GM21619 (cell line): ENCODE measurements at regions not wholly inside any gene's neighbourhood (a gene's known extent, or its start where the extent isn't known, plus 50 kb on each side); places are given as distances from the start of the nearest gene placed in this dataset.
"Not testable (repeated sequence)": the region's sequence is repeated elsewhere in the genome, so short reads cannot be mapped to it uniquely, and the experiment has no call there.

Source experiments
- ATAC-seq: cut with Tn5 transposase; IDR thresholded peaks from one replicate; pipeline ENCODE4 v1.9.1; 2021; ENCODE audit not compliant: unreplicated experiment

DNA sequence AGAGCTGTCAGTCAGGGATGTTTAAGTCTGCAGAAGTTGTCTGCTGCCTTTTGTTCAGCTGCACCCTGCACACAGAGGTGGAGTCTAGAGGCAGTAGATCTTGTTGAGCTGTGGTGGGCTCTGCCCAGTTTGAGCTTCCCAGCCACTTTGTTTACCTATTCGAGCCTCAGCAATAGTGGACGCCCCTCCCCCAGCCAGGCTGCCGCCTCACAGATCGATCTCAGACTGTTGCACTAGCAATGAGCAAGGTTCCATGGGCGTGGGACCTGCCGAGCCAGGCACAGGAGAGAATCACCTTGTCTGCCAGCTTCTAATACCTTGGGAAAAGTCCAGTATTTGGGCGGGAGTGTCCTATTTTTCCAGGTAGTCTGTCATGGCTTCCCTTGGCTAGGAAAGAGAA, 225.1 kb upstream of the RASA1 start:
- ATAC-seq = no peak

DNA sequence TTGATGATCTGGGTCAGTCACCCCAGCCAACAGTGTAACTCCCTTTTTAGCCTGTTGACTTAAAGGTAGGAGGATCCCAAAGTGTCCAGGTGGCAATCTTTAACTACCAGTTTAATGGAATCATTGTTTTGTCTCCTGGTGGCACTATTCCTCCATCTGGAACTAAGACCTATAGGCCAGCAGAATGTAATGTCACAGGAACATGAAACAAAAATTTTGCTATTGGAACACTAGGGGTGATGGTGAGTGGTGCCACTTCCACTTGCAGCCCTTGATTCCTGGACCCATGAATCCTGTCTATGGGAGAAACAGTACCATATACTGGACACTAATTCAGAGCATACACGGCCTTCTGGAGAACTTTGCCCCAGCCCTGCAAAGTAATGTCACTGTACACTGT, 219.5 kb upstream of the RASA1 start:
- ATAC-seq = no peak

DNA sequence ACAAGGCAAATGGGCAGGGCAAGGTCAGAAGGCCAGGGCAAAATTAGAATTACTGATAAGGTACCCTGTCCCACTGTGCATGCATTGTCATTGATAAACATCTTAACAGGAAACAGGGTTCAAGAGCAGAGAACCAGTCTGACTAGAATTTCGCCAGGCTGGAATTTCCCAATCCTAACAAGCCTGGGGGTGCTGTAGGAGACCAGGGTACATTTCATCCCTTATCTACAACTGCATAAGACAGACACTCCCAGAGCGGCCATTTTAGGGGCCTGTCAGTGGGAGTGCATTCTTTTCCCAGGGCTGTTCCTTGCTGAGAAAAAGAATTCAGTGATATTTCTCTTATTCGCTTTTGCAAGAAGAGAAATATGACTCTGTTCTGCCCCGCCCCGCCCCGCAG, 218.7 kb upstream of the RASA1 start:
- not testable (repeated sequence) for ATAC-seq

DNA sequence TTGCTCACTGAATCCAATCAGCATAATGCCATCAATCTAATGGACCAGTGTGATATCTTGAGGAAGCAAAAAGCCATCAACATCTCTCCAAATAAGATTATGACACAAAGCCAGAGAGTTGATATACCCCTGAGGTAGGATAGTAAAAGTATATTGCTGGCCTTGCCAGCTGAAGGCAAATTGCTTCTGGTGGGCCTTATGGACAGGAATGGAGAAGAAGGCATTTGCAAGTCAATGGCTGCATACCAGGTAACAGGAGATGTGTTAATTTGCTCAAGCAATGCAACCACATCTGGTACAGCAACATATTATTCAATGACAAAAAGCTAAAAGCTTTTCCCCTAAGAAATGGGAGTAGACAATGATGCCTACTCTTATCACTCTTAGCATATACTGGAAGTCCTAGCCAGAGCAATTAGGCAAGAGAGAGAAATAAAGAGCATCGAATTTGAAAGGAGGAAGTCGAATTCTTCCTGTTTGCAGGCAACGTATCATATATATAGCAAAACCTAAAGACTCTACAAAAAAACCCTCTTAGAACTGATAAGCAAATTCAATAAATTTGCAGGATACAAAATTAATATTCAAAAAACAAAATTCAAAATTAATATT, 216.1 kb upstream of the RASA1 start:
- no peak for ATAC-seq

DNA sequence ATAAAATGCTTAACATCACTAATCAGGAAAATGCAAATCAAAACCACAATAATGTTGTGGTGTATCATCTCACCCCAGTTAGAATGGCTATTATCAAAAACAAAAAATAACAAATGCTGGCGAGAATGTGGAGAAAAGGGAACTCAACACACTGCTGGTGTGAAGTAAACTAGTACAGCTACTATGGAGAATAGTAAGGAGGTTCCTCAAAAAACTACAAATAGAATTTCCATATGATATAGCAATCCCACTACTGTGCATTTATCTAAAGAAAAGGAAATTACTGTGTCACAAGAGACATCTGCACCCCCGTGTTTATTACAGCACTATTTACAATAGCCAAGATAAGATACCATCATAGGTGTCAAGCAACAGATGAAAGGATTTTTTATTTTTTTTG, 214.5 kb upstream of the RASA1 start:
- ATAC-seq = no peak

DNA sequence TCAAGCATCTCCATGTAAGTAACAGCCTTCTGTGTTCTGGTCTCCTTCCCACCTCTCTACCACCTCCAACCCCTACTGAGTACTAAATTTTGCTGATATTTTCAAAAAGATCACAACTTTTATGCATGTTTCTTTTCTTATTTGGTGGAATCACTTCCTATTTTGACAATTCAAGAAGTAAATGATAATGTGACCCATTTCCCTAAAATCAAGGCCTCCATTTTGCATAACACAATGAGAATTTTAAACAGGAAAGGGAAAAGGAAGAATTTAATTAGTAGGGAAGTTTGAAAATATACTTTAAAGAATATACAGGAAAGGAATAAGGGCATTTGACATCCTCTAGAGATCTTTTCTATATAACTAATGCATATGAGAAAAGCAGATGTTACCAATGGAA, 212.9 kb upstream of the RASA1 start:
- no peak for ATAC-seq

DNA sequence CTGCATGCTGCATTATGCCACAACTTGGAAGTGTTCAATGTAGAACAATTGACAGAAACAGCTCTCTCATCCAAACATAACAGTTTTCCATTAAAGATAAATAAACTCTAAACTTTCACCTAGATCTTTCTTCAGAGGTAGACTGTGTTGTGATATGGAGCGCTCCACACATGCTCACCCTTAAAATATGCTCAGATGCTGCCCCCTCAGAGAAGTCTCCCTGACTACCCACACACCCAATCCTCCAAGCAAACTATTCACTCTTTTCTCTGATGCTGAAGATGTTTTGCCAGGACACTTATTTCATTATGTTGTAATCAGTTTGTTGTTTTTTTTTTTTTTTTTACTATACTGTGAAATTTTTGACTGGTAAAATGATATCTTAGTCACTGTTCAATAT, 206.6 kb upstream of the RASA1 start:
- no peak for ATAC-seq

DNA sequence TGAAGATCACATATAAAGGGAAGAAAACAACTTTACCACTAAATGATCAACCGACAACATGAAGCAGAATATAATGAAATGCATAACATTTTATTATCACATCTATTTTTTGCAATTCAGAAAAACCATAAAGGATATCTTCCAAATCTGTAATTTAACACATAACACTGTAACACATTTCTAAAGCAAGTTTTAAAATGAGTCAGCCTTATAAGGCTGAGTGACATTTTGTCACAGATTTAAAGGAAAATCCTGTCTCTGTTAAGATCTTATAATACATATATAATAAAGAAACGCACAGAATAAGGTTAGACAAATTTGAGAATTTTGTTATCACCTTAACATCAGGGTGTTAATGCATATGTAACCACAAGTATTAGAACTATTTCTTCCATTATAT, 198.4 kb upstream of the RASA1 start:
- no peak for ATAC-seq

DNA sequence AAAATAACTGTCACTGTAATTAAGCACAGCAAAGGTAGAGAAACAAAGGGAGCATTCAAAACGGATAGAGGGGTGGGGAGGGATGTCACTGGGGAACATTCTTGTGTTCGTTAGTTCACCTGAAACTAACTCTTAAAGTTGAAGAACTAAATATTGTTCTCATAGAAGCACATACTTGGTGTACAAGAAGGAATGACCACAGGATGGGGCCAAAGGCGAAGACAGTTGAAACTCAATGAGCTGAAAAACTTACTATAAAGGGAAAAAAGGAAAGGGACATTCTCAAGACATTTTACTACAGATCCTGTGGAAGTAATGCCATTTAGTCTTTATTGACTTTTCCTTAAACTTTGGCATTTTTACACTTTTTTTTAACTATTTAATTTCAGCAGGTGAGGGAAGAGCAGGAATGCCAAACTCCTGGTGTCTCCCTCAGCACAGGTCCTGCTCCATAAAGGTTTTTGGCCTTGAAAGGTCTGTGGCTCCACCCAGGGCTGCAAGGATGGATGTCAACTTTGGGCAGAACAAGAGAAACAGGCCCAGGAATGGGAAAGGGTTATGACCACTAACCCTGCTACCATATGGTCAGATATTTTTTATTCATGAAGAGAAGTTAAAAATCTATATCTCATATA, 197.6 kb upstream of the RASA1 start:
- peak; percentile 59 for ATAC-seq

DNA sequence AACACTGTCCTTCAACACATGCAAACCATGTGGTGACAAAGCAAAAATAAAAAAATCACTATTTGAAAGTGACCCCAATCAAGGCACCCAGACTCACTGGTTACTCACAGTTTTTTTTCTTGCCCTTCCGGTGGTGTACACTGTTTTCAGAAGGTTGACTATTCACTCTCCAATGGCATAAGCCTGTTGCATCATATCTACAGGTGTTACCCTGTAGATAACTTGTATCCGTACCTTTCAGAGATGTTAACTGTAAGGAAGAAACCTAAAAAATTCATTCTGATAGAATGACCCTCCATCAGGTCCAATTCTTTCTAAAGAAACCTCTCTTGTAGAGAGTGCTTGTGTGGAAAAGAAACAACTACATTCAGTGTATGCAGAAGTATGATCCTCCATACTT, 193.6 kb upstream of the RASA1 start:
- ATAC-seq = no peak

DNA sequence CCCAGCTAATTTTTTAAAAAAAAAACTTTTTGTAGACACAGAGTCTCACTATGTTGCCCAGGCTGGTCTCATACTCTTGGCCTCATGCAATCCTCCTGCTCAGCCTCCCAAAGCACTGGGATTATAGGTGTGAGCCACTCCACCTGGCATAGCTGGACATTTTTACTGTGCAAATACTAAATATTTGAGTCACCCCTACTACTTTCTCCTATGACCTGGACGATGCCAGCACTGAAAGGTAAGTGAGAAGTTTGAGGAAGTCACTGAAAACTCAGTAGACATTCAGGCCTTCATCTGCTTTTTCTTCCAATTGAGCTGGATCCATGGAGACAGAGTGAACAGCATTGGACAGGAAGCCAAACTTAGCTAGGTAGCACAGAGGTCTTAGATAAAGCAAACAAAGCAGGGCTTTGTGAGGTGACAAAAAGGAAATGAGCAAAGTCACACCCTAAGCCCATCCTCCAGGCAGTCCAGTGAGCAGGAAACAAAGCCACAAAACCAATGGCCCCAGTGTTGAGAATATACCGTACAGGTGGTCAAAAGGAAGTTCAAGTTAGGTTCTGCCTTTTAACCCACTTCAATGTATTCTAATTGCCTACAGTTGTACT, 192.6 kb upstream of the RASA1 start:
- ATAC-seq = peak; percentile 98

DNA sequence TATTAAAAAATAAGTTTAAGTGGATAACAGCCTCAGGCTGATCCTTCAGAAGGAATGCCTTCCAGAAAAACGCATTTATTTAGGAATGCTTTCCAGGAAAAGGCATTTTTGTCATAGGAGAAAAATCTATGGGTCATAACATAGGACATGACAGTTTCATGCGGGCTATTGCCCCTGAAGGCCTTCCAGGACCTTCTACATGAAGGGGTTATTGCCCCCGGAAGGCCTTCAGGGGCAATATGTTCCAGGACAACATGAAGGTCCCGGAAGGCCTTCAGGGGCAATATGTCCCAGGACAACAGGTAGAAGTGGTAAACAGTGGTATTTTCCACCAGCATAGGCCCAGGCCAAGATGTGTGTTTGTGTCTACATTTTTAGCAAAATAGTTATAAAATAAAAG, 191.3 kb upstream of the RASA1 start:
- no peak for ATAC-seq

DNA sequence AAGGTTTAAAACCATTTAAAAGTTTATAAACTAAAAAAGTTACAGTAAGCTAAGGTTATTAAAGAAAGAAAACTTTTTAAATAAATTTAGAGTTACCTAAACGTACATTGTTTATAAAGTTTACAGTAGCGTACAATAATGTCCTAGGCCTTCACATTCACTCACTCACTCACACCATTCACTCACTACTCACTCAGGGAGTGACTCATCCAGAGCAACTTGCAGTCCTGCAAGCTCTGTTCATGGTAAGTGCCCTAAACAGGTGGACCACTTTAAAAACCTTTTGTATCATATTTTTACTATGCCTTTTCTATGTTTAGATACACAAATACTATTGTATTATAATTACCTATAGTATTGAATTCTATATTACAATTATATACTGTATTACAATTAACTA, 190.8 kb upstream of the RASA1 start:
- no peak for ATAC-seq

DNA sequence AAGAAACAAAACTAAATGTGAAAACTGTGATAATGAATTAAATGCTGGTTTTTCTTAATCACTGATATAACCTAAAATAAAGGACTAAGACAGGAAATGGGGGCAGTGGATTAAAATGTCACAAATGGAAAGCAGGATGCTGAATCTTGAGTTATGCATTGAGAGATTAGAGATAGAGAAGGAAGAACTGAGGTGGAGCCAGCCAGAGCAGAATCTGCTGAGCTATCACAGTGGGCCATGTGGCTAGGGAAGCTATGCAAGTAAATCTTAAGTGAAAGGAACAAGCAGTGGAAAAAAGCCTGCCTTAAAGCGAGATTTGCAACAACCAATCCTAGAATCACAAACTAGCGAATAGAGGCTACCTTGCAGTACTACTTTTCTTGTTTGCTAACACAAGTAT, 188.5 kb upstream of the RASA1 start:
- no peak for ATAC-seq

DNA sequence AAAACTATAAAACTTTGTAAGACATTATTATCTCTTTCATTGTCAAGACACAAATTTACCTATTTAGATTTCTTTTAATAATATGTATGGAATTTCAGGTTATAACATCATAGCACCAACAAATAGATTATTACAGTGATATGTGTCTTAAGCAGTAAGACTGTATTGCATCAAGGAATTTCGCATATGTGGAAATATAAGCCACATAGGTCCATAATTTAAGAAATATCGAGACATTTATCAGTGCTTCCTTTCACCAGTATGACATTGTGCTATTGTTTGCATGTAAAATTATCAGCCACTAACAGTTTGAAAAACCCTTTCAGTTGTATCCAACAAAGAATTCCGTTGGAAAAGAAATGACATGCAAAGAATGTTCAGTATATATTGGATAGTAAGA, 186.7 kb upstream of the RASA1 start:
- ATAC-seq = no peak

DNA sequence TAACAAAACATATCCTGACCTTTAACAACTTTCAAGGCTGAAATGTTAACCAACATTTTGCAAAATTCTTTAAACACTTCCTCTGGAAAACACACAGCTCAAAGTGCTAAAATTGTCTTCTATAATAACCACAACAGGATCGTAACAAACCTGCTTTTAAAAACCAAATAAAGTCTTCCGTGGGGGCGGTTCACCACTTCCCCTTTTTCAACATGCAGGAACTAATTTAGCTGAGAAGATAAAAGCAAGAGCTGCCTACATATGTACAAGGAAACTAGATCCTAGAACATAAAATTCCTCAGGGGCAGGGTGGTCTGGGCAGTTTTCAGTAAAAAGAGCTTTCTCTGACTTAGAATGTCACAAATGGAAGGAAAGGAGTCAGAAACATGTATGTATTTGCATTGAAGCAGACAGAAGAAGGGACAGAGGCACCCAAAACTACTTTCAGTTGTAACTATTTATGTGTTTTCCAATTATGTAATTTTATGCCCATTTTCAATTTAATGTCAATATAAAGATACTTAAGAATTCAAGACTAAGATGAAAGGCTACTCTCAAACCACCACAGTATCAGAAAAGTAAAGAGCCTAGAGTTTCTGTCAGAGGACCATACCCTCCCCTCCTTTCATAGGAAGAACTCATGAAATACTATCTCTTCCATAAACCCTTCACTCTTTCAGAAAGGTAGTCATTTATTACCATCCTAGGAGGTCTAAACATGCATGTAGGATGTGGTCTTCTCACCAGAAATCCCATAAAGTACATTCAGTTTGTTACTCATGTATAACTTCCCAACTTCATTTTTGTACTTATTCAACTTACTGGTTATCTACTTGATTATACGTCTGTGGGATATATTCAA, 185.9 kb upstream of the RASA1 start:
- ATAC-seq = peak; percentile 91

DNA sequence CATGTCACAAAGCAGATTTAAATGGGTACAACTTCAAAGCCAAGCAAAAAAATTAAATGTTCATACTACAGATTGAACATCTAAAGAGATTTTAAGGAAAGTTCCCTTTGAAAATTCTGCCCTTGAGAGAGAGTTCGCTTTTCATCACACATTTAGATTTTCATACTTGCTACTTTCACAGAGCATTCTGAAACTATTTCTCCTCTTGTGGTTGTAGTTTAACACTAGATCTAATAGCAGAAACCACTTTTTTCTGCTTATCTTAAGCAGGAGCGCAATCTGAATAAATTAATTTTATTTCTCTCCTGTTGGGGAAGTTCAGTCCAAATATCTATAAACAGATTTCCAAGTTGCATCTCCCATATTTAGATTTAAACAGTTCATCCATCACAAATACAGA, 173.3 kb upstream of the RASA1 start:
- ATAC-seq = no peak

DNA sequence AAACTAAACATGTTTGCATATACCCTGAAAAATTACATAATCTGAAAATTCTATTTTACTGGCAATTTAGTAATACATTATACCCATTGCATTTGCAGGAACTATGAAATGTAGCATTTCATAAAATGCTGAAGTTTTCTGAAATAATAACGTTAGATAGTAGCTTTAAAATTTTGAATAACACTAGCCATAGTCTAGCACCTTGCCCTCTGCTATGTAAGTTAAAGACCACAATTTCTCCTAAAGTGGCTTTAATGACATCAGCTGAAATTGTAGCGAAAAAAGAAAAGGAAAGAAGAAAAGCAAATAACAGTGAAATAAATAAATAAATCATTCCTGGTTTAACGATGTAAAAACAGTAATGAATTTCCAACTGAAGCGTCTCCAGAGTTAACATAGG, 172.8 kb upstream of the RASA1 start:
- no peak for ATAC-seq

DNA sequence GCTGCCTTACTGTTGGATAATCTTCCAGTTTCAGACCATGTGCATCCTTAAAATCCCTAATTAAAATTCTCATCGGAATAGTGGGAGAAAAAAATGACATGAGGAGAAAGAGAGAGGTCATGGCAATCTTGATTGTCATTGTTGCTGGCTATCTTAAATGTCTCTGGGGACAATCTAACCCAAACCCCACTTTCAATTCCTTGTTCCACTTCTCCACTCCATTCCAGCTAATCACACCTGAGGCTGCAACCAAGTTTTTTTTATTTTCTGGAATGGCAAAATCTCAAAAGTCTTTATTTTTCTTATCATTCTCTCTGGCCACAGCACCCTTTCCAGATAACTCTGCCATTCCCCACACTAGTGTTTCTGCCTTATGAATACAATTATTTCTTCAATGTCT, 171.9 kb upstream of the RASA1 start:
- no peak for ATAC-seq

DNA sequence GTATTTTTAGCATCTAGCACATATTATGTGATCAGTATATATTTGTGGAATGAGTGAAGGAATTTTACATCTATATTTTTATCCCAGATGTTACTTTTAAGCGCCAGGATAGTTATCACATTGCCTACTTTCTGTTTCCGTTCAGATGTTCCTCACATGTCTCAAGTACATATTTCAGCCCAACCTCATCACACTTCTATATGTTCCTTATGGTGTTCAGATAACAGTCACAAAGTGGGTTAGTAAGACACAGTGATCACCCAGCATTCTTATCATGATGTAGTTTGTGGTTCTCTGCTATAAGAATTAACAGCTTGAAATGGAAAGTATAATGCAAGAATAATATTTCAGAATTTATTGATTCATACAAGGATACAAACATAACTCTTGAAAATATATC, 170.0 kb upstream of the RASA1 start:
- ATAC-seq = no peak

DNA sequence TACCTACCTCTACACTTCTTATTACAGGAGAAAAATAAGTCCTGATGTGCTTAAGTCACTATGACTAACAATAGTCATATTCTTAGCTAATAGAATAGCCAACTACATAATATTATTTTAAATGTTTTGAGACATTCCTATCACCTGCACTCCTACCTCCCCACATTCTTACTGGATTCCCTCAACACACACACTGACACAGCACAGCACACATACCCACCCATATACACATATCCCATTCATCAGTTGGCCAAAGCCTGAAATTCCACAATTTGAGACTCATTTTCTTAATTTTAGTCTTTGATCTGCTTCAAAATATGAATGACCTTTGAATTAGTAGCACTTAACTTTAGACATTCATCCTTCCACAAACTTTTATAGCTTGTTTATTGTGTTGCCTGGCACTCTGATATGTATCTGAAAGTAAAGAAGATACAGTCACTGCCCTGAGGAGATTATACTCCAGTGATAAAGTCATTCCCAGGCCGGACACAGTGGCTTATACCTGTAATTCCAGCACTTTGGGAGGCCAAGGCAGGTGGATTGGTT, 168.3 kb upstream of the RASA1 start:
- ATAC-seq = no peak

DNA sequence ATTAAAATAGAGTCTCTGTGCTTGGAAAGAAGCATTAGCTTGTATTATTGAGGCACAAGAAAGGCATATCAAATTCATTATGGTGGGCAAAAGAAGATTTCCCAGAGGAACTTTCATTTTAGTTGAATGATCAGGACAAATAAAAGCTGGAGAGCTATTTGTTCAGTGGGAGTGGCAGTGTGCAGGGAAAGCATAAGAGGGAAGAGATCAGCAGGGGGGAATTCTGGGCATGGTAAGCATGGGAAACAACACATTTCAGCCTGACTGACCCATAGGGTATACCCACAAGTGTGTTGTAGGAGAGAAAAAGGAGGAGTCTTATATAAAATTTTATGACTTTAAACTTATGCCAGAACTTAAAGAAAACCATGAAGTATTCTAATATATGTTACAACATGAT, 167.7 kb upstream of the RASA1 start:
- no peak for ATAC-seq
